SH-SY5Y (cell line): ENCODE measurements at regions not wholly inside any gene's neighbourhood (a gene's known extent, or its start where the extent isn't known, plus 50 kb on each side); places are given as distances from the start of the nearest gene placed in this dataset.

Experiments used
- GATA2 ChIP-seq: IDR thresholded peaks from 2 replicates; pipeline ENCODE4 v1.6.1; 2011; ENCODE audit warnings: mild to moderate bottlenecking, low read depth, low read length
- GATA3 ChIP-seq: IDR thresholded peaks from 2 replicates; pipeline ENCODE4 v1.6.1; 2011; ENCODE audit warnings: low read depth, mild to moderate bottlenecking, low read length, moderate library complexity

DNA sequence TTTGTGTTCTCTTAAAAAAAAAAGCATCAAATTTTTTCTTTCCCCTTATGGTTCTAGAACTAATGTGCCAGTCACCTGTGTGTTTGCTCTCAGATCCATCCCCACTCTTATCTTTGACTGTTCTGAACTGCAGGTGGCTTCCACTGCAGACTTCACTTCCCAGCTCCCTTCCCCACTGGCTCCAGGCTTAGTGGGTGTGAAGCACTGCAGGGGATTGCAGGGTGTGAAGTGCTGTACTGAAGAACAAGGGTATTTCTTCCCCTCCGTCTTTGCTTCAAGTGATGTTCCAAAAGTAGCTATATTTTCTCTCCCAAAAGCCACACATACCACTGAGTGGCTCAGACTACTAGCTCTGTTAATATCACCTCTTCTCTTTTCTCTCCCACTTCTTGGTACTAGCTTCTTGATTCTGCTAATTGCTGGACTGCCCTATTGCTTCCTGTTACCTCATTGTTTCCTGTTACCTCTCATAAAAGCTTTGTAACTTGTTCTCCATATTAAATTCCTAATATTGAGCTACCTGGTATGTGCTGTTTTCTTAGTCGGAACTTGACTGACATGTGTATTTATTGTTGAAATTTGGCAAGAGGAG lies 115.4 kb upstream of the PRICKLE1 start:
- TF ChIP-seq GATA3 (no peak), GATA2 (no peak)
